Natural killer cell (primary cell): ENCODE measurements at regions not wholly inside any gene's neighbourhood (a gene's known extent, or its start where the extent isn't known, plus 50 kb on each side); places are given as distances from the start of the nearest gene placed in this dataset.

Experiments
- ATAC-seq, 3 donors: fragments of 150-1000 bp in 2 of 3; fragments of 200-7000 bp in 1 of 3; cut with Tn5 transposase; 1 replicate in 1 of 3; 2 replicates in 2 of 3; pipeline ENCODE4 v1.10.0; 2021; ENCODE audit warnings: mild to moderate bottlenecking in 2 of 3, moderate library complexity in 2 of 3
- DNase-seq, 2 donors: peaks; one replicate each; pipeline versions ENCODE4 v3.0.0 to v3.0.0-alpha.2; 2013 to 2021; ENCODE audit warnings: mixed read lengths in 1 of 2
- H3K27ac ChIP-seq: one replicate; pipeline ENCODE4 v1.5.1; 2013; ENCODE audit warnings: mild to moderate bottlenecking, low read length
- H3K27me3 ChIP-seq: one replicate; pipeline ENCODE4 v1.6.1; 2013; ENCODE audit warnings: low read length; ENCODE audit not compliant: control insufficient read depth, insufficient read depth
- H3K36me3 ChIP-seq: one replicate; pipeline ENCODE4 v1.6.1; 2013; ENCODE audit warnings: low read length; ENCODE audit not compliant: control insufficient read depth, insufficient read depth
- H3K4me1 ChIP-seq: one replicate; pipeline ENCODE4 v1.6.1; 2013; ENCODE audit warnings: low read length; ENCODE audit not compliant: control insufficient read depth, insufficient read depth
- H3K4me3 ChIP-seq: one replicate; pipeline ENCODE4 v1.5.1; 2013; ENCODE audit warnings: low read length
- H3K9me3 ChIP-seq: one replicate; pipeline ENCODE4 v1.6.1; 2013; ENCODE audit warnings: low read length; ENCODE audit not compliant: control insufficient read depth, insufficient read depth
- H3K27ac Mint-ChIP-seq, 2 donors: one replicate each; pipeline ENCODE4 v1.8.0; 2022; ENCODE audit warnings: mild to moderate bottlenecking in 2 of 2, mixed read lengths in 2 of 2, moderate library complexity in 1 of 2
- H3K27me3 Mint-ChIP-seq, 2 donors: one replicate each; pipeline ENCODE4 v1.8.0; 2022; ENCODE audit warnings: low read depth in 2 of 2, mixed read lengths in 2 of 2
- H3K36me3 Mint-ChIP-seq: one replicate; pipeline ENCODE4 v1.8.0; 2022; ENCODE audit warnings: mixed read lengths
- H3K4me1 Mint-ChIP-seq, 2 donors: one replicate each; pipeline ENCODE4 v1.8.0; 2022; ENCODE audit warnings: mixed read lengths in 2 of 2
- H3K4me3 Mint-ChIP-seq: one replicate; pipeline ENCODE4 v1.8.0; 2022; ENCODE audit warnings: mild to moderate bottlenecking, moderate library complexity, mixed read lengths
- H3K9me3 Mint-ChIP-seq, 2 donors: one replicate each; pipeline ENCODE4 v1.8.0; 2022; ENCODE audit warnings: mixed read lengths in 2 of 2
- WGBS: methylation state at CpG from one replicate; pipeline ENCODE4 v1.1.7; 2013; ENCODE audit warnings: missing lambda C conversion rate; ENCODE audit not compliant: insufficient coverage; 5-methylcytosine and 5-hydroxymethylcytosine counted together
- intact Hi-C: fragments of 100-400 bp; cut with micrococcal nuclease; formaldehyde crosslinking; loops from one replicate; pipeline ENCODE4 v1.14.2; 2022
- TF ChIP-seq, protein P1 (sequence below): fragments of 200-600 bp; IDR thresholded peaks from one replicate; pipeline ENCODE4 v1.8.0; 2022; ENCODE audit warnings: antibody characterized with exemption

DNA sequence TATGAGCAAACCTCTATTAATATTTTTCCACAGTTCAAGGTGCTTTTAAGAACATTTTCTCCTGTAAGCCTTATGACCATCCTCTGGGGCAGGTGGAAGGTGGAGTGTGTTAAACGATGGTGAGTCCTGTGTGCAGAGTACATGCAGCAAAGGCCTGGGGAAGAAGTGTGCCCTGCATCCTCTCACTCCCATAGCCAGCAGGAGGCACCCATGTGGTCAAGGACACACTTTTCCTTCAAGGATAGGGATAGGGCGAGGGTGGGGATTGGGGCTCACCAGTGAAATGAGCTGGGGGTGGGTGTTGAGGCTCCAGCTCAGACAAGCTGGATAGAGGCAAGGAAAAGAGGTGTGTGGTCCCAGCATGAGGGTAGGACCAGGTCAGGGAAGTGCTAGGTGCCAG is 120.8 kb upstream of the KCNE2 start:
- TF ChIP-seq, protein P1, sequence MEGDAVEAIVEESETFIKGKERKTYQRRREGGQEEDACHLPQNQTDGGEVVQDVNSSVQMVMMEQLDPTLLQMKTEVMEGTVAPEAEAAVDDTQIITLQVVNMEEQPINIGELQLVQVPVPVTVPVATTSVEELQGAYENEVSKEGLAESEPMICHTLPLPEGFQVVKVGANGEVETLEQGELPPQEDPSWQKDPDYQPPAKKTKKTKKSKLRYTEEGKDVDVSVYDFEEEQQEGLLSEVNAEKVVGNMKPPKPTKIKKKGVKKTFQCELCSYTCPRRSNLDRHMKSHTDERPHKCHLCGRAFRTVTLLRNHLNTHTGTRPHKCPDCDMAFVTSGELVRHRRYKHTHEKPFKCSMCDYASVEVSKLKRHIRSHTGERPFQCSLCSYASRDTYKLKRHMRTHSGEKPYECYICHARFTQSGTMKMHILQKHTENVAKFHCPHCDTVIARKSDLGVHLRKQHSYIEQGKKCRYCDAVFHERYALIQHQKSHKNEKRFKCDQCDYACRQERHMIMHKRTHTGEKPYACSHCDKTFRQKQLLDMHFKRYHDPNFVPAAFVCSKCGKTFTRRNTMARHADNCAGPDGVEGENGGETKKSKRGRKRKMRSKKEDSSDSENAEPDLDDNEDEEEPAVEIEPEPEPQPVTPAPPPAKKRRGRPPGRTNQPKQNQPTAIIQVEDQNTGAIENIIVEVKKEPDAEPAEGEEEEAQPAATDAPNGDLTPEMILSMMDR, result no peak
- H3K36me3 Mint-ChIP-seq, result no peaks in the 10 kb centered on the region
- H3K27me3 Mint-ChIP-seq, result no peaks in the 10 kb centered on the region
- ATAC-seq (no peak), DNase-seq (no peak)
- no peak overlapping the region for H3K27ac Mint-ChIP-seq
- H3K27me3 ChIP-seq, result no peaks in the 10 kb centered on the region
- H3K9me3 Mint-ChIP-seq, result no peaks in the 10 kb centered on the region
- no peak overlapping the region for H3K4me3 ChIP-seq
- no peaks in the 10 kb centered on the region for H3K36me3 ChIP-seq
- H3K4me1 Mint-ChIP-seq, result no peaks in the 10 kb centered on the region
- H3K4me1 ChIP-seq, result no peaks in the 10 kb centered on the region
- intact Hi-C loops, result loop anchor here (1.0 to 10.0 kb wide), 2 partner anchors 21 to 318 kb away; no protein-coding TSS in a partner anchor
- no peak overlapping the region for H3K4me3 Mint-ChIP-seq
- no peak overlapping the region for H3K27ac ChIP-seq
- H3K9me3 ChIP-seq, result peaks cover 4% of the 10 kb centered on the region
- WGBS, result 69% methylated on average over 2 of the region's 2 CpGs

DNA sequence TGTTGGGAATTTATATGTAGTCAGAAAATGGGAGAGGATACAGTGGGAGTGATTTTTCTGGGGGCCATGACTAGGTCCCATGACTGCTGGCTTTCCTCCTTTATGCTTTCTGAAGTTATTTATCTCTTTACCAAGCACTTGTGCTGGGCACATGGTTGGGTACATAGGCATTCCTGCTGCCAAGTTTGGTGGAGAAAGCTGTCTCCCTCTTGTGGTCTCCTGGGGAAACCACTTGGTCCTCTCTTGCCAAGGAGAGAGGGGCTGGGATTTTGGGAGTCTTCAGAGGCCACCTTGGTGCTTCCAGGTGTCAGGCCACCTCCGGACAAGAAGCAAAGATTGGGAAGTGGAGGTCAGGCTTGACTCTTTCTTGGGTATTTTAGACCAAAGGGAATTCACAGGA is 120.2 kb upstream of the KCNE2 start:
- ATAC-seq, result no peak
- Histone ChIP-seq H3K27ac (no peak overlapping the region), H3K4me1 (no peaks in the 10 kb centered on the region), H3K4me3 (no peak overlapping the region), H3K27me3 (no peaks in the 10 kb centered on the region), H3K9me3 (peaks cover 4% of the 10 kb centered on the region), H3K36me3 (no peaks in the 10 kb centered on the region)
- Mint-ChIP-seq H3K27me3 (no peaks in the 10 kb centered on the region), H3K27ac (no peak overlapping the region), H3K4me1 (no peaks in the 10 kb centered on the region), H3K9me3 (no peaks in the 10 kb centered on the region), H3K4me3 (no peak overlapping the region), H3K36me3 (no peaks in the 10 kb centered on the region)
- intact Hi-C loops, result loop anchor here (10.0 kb wide), 1 partner anchor 319 kb away; no protein-coding TSS in a partner anchor
- TF ChIP-seq, protein P1, result no peak
- 100% methylated on average over 1 of the region's 1 CpG for WGBS
- DNase-seq, result peak in 1 of 2 donors; percentile 51

- H3K9me3 Mint-ChIP-seq, result peaks cover 2 to 4% of the 10 kb centered on the region in 2 donors
- no peak overlapping the region for H3K4me3 Mint-ChIP-seq
- DNase-seq (no peak), ATAC-seq (no peak)
- no peak overlapping the region for H3K27ac Mint-ChIP-seq
- TF ChIP-seq, protein P1, result no peak
- Histone ChIP-seq H3K9me3 (peaks cover 11% of the 10 kb centered on the region), H3K4me1 (no peaks in the 10 kb centered on the region), H3K27ac (no peak overlapping the region), H3K4me3 (no peak overlapping the region), H3K36me3 (no peaks in the 10 kb centered on the region), H3K27me3 (no peaks in the 10 kb centered on the region)
- 83% methylated on average over 2 of the region's 2 CpGs for whole genome bisulfite sequencing
- intact Hi-C loops, result no loop called here
- H3K27me3 Mint-ChIP-seq, result peaks cover 12 to 18% of the 10 kb centered on the region in 2 donors
- H3K36me3 Mint-ChIP-seq, result peaks cover 30% of the 10 kb centered on the region
- no peaks in the 10 kb centered on the region for H3K4me1 Mint-ChIP-seq
Observed at GRCh38 chr21:34252751-34253150, 111.1 kb upstream of the KCNE2 start.

GRCh38 chr21:34255073-34255472 is 108.7 kb upstream of the KCNE2 start:
- Mint-ChIP-seq H3K36me3 (peaks cover 30% of the 10 kb centered on the region), H3K27me3 (peaks cover 17 to 20% of the 10 kb centered on the region in 2 donors), H3K9me3 (peaks cover 2 to 4% of the 10 kb centered on the region in 2 donors), H3K4me1 (no peaks in the 10 kb centered on the region), H3K4me3 (no peak overlapping the region), H3K27ac (no peak overlapping the region)
- TF ChIP-seq, protein P1, result no peak
- Histone ChIP-seq H3K27me3 (no peaks in the 10 kb centered on the region), H3K27ac (no peak overlapping the region), H3K36me3 (no peaks in the 10 kb centered on the region), H3K4me3 (no peak overlapping the region), H3K4me1 (no peaks in the 10 kb centered on the region), H3K9me3 (peaks cover 8% of the 10 kb centered on the region)
- ATAC-seq (no peak), DNase-seq (no peak)
- WGBS, result 100% methylated on average over 1 of the region's 1 CpG
- intact Hi-C loops, result no loop called here
